Caco-2 (cell line): ENCODE measurements at regions not wholly inside any gene's neighbourhood (a gene's known extent, or its start where the extent isn't known, plus 50 kb on each side); places are given as distances from the start of the nearest gene placed in this dataset.

Experiments used
- BruUV-seq: library from RNA; stranded (reverse); fragments of 400-500 nt; replicated peaks from 2 replicates; lab custom pipeline; 2021; lab: Mats Ljungman, UMichigan
- CTCF ChIA-PET: fragments of 300-600 bp; sonication (Branson Sonifier 250); formaldehyde crosslinking; loops from one replicate; lab custom pipeline; 2022; ENCODE audit warnings: antibody characterized with exemption; lab: Charles Lee
- POLR2A ChIA-PET: fragments of 300-600 bp; sonication (Branson Sonifier 250); formaldehyde crosslinking; loops from one replicate; lab custom pipeline; 2022; ENCODE audit warnings: antibody characterized with exemption; lab: Charles Lee
- DNase-seq, 2 experiments: peaks; one replicate each; pipeline versions ENCODE4 v3.0.0 to v3.0.0-alpha.2; 2020 to 2022
- H3K27me3 ChIP-seq: replicated peaks from 2 replicates; pipeline ENCODE4 v1.6.0; 2011; ENCODE audit warnings: low read length; ENCODE audit not compliant: control insufficient read depth, insufficient read depth
- H3K36me3 ChIP-seq: 2 replicates; pipeline ENCODE4 v1.5.1; 2011; ENCODE audit warnings: low read length; ENCODE audit not compliant: control insufficient read depth, insufficient read depth
- H3K4me1 ChIP-seq: fragments of 250-450 bp; sonication (Bioruptor Pico); 2 replicates; pipeline ENCODE4 v1.5.1; 2020; ENCODE audit warnings: mild to moderate bottlenecking
- H3K4me3 ChIP-seq: 2 replicates; pipeline ENCODE4 v1.5.1; 2011; ENCODE audit warnings: low read depth, mild to moderate bottlenecking, control low read depth, low read length
- H3K9me3 ChIP-seq: fragments of 250-450 bp; sonication (Bioruptor Pico); 2 replicates; pipeline ENCODE4 v1.5.1; 2020; ENCODE audit warnings: mild to moderate bottlenecking, moderate library complexity
- H3K27ac Mint-ChIP-seq: one replicate; pipeline ENCODE4 v1.8.0; 2022; ENCODE audit warnings: mixed read lengths; ENCODE audit not compliant: unreplicated experiment
- H3K27me3 Mint-ChIP-seq: one replicate; pipeline ENCODE4 v1.8.0; 2022; ENCODE audit warnings: mixed read lengths; ENCODE audit not compliant: insufficient read depth, unreplicated experiment
- H3K36me3 Mint-ChIP-seq: one replicate; pipeline ENCODE4 v1.8.0; 2022; ENCODE audit warnings: mild to moderate bottlenecking, mixed read lengths; ENCODE audit not compliant: insufficient read depth, unreplicated experiment
- H3K4me1 Mint-ChIP-seq: one replicate; pipeline ENCODE4 v1.8.0; 2022; ENCODE audit warnings: low read depth, mixed read lengths; ENCODE audit not compliant: unreplicated experiment
- H3K4me3 Mint-ChIP-seq: one replicate; pipeline ENCODE4 v1.8.0; 2022; ENCODE audit warnings: mild to moderate bottlenecking, moderate library complexity, mixed read lengths; ENCODE audit not compliant: unreplicated experiment
- H3K9me3 Mint-ChIP-seq: one replicate; pipeline ENCODE4 v1.8.0; 2022; ENCODE audit warnings: mixed read lengths; ENCODE audit not compliant: unreplicated experiment
- CTCF ChIP-seq, 2 experiments: fragments of 200-600 bp in 1 of 2; IDR thresholded peaks; 1 replicate in 1 of 2; 2 replicates in 1 of 2; pipeline versions ENCODE4 v1.5.1 to v1.8.0; 2011 to 2022; ENCODE audit warnings: antibody characterized with exemption in 1 of 2, control low read depth in 1 of 2, inconsistent platforms in 1 of 2, low read depth in 1 of 2, low read length in 1 of 2, mild to moderate bottlenecking in 1 of 2, moderate library complexity in 1 of 2; ENCODE audit not compliant: insufficient read depth in 1 of 2, severe bottlenecking in 1 of 2, unreplicated experiment in 1 of 2
- intact Hi-C: fragments of 100-400 bp; cut with micrococcal nuclease; formaldehyde crosslinking; loops from one replicate; pipeline ENCODE4 v1.10.0; 2022; ENCODE audit not compliant: unreplicated experiment

- H3K36me3 Mint-ChIP-seq: no peaks in the 10 kb centered on the region
- no peak overlapping the region for H3K4me3 ChIP-seq
- H3K27me3 ChIP-seq: no peaks in the 10 kb centered on the region
- H3K9me3 Mint-ChIP-seq: no peaks in the 10 kb centered on the region
- no peaks in the 10 kb centered on the region for H3K9me3 ChIP-seq
- no peak overlapping the region for H3K4me3 Mint-ChIP-seq
- intact Hi-C loops: no loop called here
- DNase-seq: no peak
- H3K27ac Mint-ChIP-seq: no peak overlapping the region
- ChIA-PET CTCF (no interaction called here), POLR2A (no interaction called here)
- BruUV-seq: no TSS peak
- no peaks in the 10 kb centered on the region for H3K27me3 Mint-ChIP-seq
- H3K36me3 ChIP-seq: no peaks in the 10 kb centered on the region
- H3K4me1 Mint-ChIP-seq: no peaks in the 10 kb centered on the region
- H3K4me1 ChIP-seq: no peaks in the 10 kb centered on the region
- TF ChIP-seq CTCF (IDR thresholded peaks at IDR 0.05; ENCODE audit: insufficient read depth in 1 of 2, low read depth in 1 of 2, low read length in 1 of 2, severe bottlenecking in 1 of 2, unreplicated experiment in 1 of 2): no peak
Observed at GRCh38 chr18:77329651-77330050, 80.0 kb downstream of the GALR1 start.

GRCh38 chr18:77334876-77335275 is 85.2 kb downstream of the GALR1 start:
- no peaks in the 10 kb centered on the region for H3K4me1 ChIP-seq
- POLR2A ChIA-PET: no interaction called here
- H3K9me3 ChIP-seq: no peaks in the 10 kb centered on the region
- Mint-ChIP-seq H3K27me3 (no peaks in the 10 kb centered on the region), H3K27ac (no peak overlapping the region), H3K4me3 (no peak overlapping the region), H3K36me3 (no peaks in the 10 kb centered on the region), H3K4me1 (no peaks in the 10 kb centered on the region), H3K9me3 (no peaks in the 10 kb centered on the region)
- H3K4me3 ChIP-seq: no peak overlapping the region
- H3K27me3 ChIP-seq: no peaks in the 10 kb centered on the region
- CTCF ChIA-PET: no interaction called here
- no TSS peak for BruUV-seq
- no peaks in the 10 kb centered on the region for H3K36me3 ChIP-seq
- no peak for DNase-seq
- intact Hi-C loops: no loop called here
- no peak for TF ChIP-seq CTCF (IDR thresholded peaks at IDR 0.05; ENCODE audit: insufficient read depth in 1 of 2, low read depth in 1 of 2, low read length in 1 of 2, severe bottlenecking in 1 of 2, unreplicated experiment in 1 of 2)

GRCh38 chr18:77337604-77338003 is 88.0 kb downstream of the GALR1 start:
- Histone ChIP-seq H3K36me3 (no peaks in the 10 kb centered on the region), H3K4me3 (no peak overlapping the region), H3K4me1 (no peaks in the 10 kb centered on the region), H3K27me3 (no peaks in the 10 kb centered on the region), H3K9me3 (no peaks in the 10 kb centered on the region)
- ChIA-PET POLR2A (no interaction called here), CTCF (no interaction called here)
- Mint-ChIP-seq H3K9me3 (no peaks in the 10 kb centered on the region), H3K4me1 (no peaks in the 10 kb centered on the region), H3K27ac (no peak overlapping the region), H3K27me3 (no peaks in the 10 kb centered on the region), H3K4me3 (no peak overlapping the region), H3K36me3 (no peaks in the 10 kb centered on the region)
- BruUV-seq: no TSS peak
- no peak for DNase-seq
- intact Hi-C loops: no loop called here
- TF ChIP-seq CTCF (IDR thresholded peaks at IDR 0.05; ENCODE audit: insufficient read depth in 1 of 2, low read depth in 1 of 2, low read length in 1 of 2, severe bottlenecking in 1 of 2, unreplicated experiment in 1 of 2): no peak
